Endodermal cell (in vitro differentiated cells): ENCODE measurements at regions not wholly inside any gene's neighbourhood (a gene's known extent, or its start where the extent isn't known, plus 50 kb on each side); places are given as distances from the start of the nearest gene placed in this dataset.

Experiments used
- DNase-seq: peaks from one replicate; pipeline ENCODE4 v3.0.0-alpha.2; 2017
- H3K27ac ChIP-seq: 2 replicates; pipeline ENCODE4 v1.5.1; 2013; ENCODE audit warnings: mild to moderate bottlenecking, low read depth, low read length, moderate library complexity
- H3K27me3 ChIP-seq: 2 replicates; pipeline ENCODE4 v1.6.1; 2013; ENCODE audit warnings: mild to moderate bottlenecking, low read length, moderate library complexity; ENCODE audit not compliant: insufficient read depth, control insufficient read depth, poor library complexity, severe bottlenecking
- H3K36me3 ChIP-seq: 2 replicates; pipeline ENCODE4 v1.7.0; 2013; ENCODE audit warnings: mild to moderate bottlenecking, low read length, moderate library complexity; ENCODE audit not compliant: control insufficient read depth, insufficient read depth
- H3K4me1 ChIP-seq: one replicate; pipeline ENCODE4 v1.7.0; 2013; ENCODE audit warnings: low read length; ENCODE audit not compliant: control insufficient read depth, insufficient read depth
- H3K4me3 ChIP-seq: 2 replicates; pipeline ENCODE4 v1.5.1; 2013; ENCODE audit warnings: mild to moderate bottlenecking, low read length, moderate library complexity
- H3K9ac ChIP-seq: 2 replicates; pipeline ENCODE4 v1.6.1; 2013; ENCODE audit warnings: mild to moderate bottlenecking, low read length, moderate library complexity; ENCODE audit not compliant: poor library complexity, severe bottlenecking; ENCODE audit errors: extremely low read depth
- H3K9me3 ChIP-seq: 2 replicates; pipeline ENCODE4 v1.6.1; 2013; ENCODE audit warnings: mild to moderate bottlenecking, low read length, moderate library complexity; ENCODE audit not compliant: control insufficient read depth
- H3K27ac Mint-ChIP-seq: 2 replicates; pipeline ENCODE4 v1.8.0; 2020; ENCODE audit warnings: mixed read lengths
- H3K27me3 Mint-ChIP-seq: 2 replicates; pipeline ENCODE4 v1.8.0; 2021; ENCODE audit warnings: mild to moderate bottlenecking, mixed read lengths; ENCODE audit not compliant: insufficient read depth
- H3K36me3 Mint-ChIP-seq: 2 replicates; pipeline ENCODE4 v1.8.0; 2020; ENCODE audit warnings: low read depth, mixed read lengths
- H3K4me1 Mint-ChIP-seq: 2 replicates; pipeline ENCODE4 v1.8.0; 2020; ENCODE audit warnings: mixed read lengths
- H3K4me3 Mint-ChIP-seq: 2 replicates; pipeline ENCODE4 v1.8.0; 2020; ENCODE audit warnings: mild to moderate bottlenecking, moderate library complexity, mixed read lengths
- H3K9me3 Mint-ChIP-seq: 2 replicates; pipeline ENCODE4 v1.8.0; 2020; ENCODE audit warnings: mild to moderate bottlenecking, mixed read lengths
- WGBS, 2 experiments: methylation state at CpG; one replicate each; pipeline versions ENCODE4 v1.1.5 to v1.1.7; 2013; ENCODE audit warnings: missing lambda C conversion rate in 2 of 2, mixed read lengths in 1 of 2; ENCODE audit not compliant: insufficient coverage in 1 of 2, insufficient read length in 1 of 2; 5-methylcytosine and 5-hydroxymethylcytosine counted together
- TF ChIP-seq, protein P1 (sequence below): fragments of 200-600 bp; sonication (generic); conservative IDR thresholded peaks from 2 replicates; pipeline ENCODE4 v1.5.0; 2021; ENCODE audit warnings: antibody characterized with exemption, mild to moderate bottlenecking

DNA sequence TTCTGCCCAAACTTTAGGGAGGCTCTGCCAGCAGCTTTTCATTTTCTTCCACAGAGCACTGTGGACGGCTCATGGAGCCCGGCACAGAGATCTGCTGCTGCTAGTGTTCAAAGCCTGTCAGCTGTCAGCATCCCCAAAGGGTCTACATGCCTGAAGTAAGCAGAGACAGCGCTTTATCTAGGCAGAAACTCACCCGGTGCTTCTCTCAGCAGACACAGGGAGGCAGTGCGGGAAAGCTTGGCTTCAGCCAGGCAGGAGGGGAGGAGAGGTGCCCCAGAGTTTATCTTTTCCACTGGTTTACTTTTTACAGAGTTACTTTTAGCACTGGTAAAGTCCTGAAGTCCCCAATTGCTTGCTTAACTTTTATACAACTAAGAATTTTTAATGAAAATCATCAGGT lies 339.3 kb downstream of the NKX6-1 start:
- Histone ChIP-seq H3K4me1 (no peaks in the 10 kb centered on the region), H3K27me3 (no peaks in the 10 kb centered on the region), H3K9me3 (no peaks in the 10 kb centered on the region), H3K27ac (no peak overlapping the region), H3K9ac (no peak overlapping the region), H3K4me3 (no peak overlapping the region), H3K36me3 (no peaks in the 10 kb centered on the region)
- 31 to 35% methylated on average over 5 of the region's 5 CpGs for WGBS, 2 experiments
- H3K36me3 Mint-ChIP-seq, result no peaks in the 10 kb centered on the region
- no peaks in the 10 kb centered on the region for H3K27me3 Mint-ChIP-seq
- no peaks in the 10 kb centered on the region for H3K9me3 Mint-ChIP-seq
- TF ChIP-seq, protein P1, sequence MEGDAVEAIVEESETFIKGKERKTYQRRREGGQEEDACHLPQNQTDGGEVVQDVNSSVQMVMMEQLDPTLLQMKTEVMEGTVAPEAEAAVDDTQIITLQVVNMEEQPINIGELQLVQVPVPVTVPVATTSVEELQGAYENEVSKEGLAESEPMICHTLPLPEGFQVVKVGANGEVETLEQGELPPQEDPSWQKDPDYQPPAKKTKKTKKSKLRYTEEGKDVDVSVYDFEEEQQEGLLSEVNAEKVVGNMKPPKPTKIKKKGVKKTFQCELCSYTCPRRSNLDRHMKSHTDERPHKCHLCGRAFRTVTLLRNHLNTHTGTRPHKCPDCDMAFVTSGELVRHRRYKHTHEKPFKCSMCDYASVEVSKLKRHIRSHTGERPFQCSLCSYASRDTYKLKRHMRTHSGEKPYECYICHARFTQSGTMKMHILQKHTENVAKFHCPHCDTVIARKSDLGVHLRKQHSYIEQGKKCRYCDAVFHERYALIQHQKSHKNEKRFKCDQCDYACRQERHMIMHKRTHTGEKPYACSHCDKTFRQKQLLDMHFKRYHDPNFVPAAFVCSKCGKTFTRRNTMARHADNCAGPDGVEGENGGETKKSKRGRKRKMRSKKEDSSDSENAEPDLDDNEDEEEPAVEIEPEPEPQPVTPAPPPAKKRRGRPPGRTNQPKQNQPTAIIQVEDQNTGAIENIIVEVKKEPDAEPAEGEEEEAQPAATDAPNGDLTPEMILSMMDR, result peak; percentile 77
- no peak overlapping the region for H3K27ac Mint-ChIP-seq
- H3K4me1 Mint-ChIP-seq, result peaks cover under 1% of the 10 kb centered on the region
- DNase-seq, result peak; percentile 86
- no peak overlapping the region for H3K4me3 Mint-ChIP-seq

DNA sequence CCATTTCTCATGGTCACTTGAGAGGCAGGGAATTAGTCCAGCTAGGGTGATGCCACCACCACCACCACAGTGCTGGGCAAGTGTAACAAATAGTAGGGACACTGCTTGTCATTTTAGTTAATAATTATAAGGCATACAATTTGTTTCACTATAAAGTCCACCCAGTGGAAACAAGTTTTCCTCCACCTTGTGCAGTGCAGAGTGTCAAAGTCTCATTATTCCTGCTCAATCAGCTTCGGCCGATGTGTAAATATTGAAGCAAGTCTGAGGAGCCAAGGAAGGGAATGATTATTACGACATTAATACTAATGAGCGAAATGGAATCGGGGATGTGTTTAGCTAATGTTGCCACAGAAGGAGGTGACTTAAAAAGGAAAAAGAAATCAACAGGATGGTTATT lies 340.4 kb downstream of the NKX6-1 start:
- no peak overlapping the region for H3K4me3 ChIP-seq
- no peaks in the 10 kb centered on the region for H3K9me3 Mint-ChIP-seq
- no peaks in the 10 kb centered on the region for H3K27me3 Mint-ChIP-seq
- no peaks in the 10 kb centered on the region for H3K27me3 ChIP-seq
- DNase-seq, result no peak
- H3K27ac ChIP-seq, result no peak overlapping the region
- H3K9me3 ChIP-seq, result no peaks in the 10 kb centered on the region
- H3K36me3 Mint-ChIP-seq, result no peaks in the 10 kb centered on the region
- TF ChIP-seq, protein P1, result no peak
- H3K4me1 Mint-ChIP-seq, result peaks cover 2% of the 10 kb centered on the region
- no peak overlapping the region for H3K27ac Mint-ChIP-seq
- 93 to 97% methylated on average over 5 of the region's 5 CpGs for WGBS, 2 experiments
- no peaks in the 10 kb centered on the region for H3K4me1 ChIP-seq
- H3K4me3 Mint-ChIP-seq, result no peak overlapping the region
- H3K9ac ChIP-seq, result no peak overlapping the region
- H3K36me3 ChIP-seq, result no peaks in the 10 kb centered on the region

DNA sequence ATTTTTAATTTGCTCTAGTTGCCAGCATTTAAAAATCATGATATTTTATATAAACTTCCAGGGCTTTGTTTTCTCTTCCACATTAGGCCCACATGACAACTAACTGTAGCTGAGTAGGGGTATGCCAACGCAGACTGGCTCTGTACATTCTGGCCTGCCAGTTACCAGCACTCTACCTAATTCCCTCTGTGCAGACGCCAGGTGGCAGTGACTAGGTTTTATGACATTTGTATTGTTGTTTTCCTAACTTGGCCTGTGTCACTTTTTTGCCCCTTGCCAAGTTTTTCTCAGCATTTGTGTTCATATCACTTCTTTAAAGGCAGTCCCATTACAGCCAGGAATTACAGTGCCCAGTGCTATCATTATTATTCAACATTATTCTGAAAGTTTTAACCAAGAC lies 347.5 kb downstream of the NKX6-1 start:
- Mint-ChIP-seq H3K9me3 (no peaks in the 10 kb centered on the region), H3K4me1 (peaks cover 2% of the 10 kb centered on the region), H3K36me3 (no peaks in the 10 kb centered on the region), H3K4me3 (no peak overlapping the region), H3K27me3 (no peaks in the 10 kb centered on the region), H3K27ac (no peak overlapping the region)
- no peaks in the 10 kb centered on the region for H3K36me3 ChIP-seq
- TF ChIP-seq, protein P1, result no peak
- DNase-seq, result no peak
- H3K27ac ChIP-seq, result no peak overlapping the region
- no peaks in the 10 kb centered on the region for H3K4me1 ChIP-seq
- no peaks in the 10 kb centered on the region for H3K9me3 ChIP-seq
- H3K27me3 ChIP-seq, result no peaks in the 10 kb centered on the region
- no peak overlapping the region for H3K4me3 ChIP-seq
- H3K9ac ChIP-seq, result no peak overlapping the region
- WGBS, 2 experiments, result 84% methylated on average over 2 of the region's 2 CpGs; no CpG with 5 or more reads in 1 of the 2 experiments
